Neural crest cell (in vitro differentiated cells): ENCODE measurements at regions not wholly inside any gene's neighbourhood (a gene's known extent, or its start where the extent isn't known, plus 50 kb on each side); places are given as distances from the start of the nearest gene placed in this dataset.

ENCODE experiments used
- DNase-seq: peaks from one replicate; pipeline ENCODE4 v3.0.0; 2021; ENCODE audit warnings: low read depth, mixed read lengths, low spot score
- H3K27ac Mint-ChIP-seq: one replicate; pipeline ENCODE4 v1.8.0; 2021; ENCODE audit warnings: mild to moderate bottlenecking, mixed read lengths; ENCODE audit not compliant: unreplicated experiment
- H3K27me3 Mint-ChIP-seq: 2 replicates; pipeline ENCODE4 v1.8.0; 2021; ENCODE audit warnings: low read depth, mild to moderate bottlenecking, mixed read lengths
- H3K36me3 Mint-ChIP-seq: 2 replicates; pipeline ENCODE4 v1.8.0; 2021; ENCODE audit warnings: low read depth, mild to moderate bottlenecking, mixed read lengths
- H3K4me1 Mint-ChIP-seq: 2 replicates; pipeline ENCODE4 v1.8.0; 2021; ENCODE audit warnings: mixed read lengths
- H3K4me3 Mint-ChIP-seq: one replicate; pipeline ENCODE4 v1.8.0; 2021; ENCODE audit warnings: mild to moderate bottlenecking, mixed read lengths
- H3K9me3 Mint-ChIP-seq: 2 replicates; pipeline ENCODE4 v1.8.0; 2021; ENCODE audit warnings: mixed read lengths
- TF ChIP-seq, protein P1 (sequence below): fragments of 200-600 bp; sonication (generic); conservative IDR thresholded peaks from 2 replicates; pipeline ENCODE4 v1.5.0; 2021; ENCODE audit warnings: antibody characterized with exemption, mild to moderate bottlenecking

DNA sequence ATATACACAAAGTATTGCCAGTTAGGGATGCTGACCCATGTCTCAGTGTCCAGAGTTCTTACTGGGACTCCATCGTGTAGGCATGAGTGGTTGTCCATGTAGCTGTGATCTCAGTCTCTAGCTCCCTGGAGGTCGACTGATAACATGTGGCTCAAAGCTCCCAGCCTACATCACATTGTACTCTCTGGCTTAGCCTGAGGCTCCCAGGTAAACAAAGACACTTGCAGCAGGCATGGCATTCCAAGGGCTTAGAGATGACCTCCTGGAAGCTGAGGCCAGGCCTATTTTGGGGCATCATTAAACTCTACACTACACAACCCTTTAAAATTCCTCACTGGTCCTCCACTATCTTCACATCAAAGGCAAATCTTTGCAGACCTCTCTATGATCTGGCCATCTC is 100.8 kb upstream of the DOCK1 start:
- H3K4me3 Mint-ChIP-seq, result no peak overlapping the region
- TF ChIP-seq, protein P1, sequence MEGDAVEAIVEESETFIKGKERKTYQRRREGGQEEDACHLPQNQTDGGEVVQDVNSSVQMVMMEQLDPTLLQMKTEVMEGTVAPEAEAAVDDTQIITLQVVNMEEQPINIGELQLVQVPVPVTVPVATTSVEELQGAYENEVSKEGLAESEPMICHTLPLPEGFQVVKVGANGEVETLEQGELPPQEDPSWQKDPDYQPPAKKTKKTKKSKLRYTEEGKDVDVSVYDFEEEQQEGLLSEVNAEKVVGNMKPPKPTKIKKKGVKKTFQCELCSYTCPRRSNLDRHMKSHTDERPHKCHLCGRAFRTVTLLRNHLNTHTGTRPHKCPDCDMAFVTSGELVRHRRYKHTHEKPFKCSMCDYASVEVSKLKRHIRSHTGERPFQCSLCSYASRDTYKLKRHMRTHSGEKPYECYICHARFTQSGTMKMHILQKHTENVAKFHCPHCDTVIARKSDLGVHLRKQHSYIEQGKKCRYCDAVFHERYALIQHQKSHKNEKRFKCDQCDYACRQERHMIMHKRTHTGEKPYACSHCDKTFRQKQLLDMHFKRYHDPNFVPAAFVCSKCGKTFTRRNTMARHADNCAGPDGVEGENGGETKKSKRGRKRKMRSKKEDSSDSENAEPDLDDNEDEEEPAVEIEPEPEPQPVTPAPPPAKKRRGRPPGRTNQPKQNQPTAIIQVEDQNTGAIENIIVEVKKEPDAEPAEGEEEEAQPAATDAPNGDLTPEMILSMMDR, result no peak
- no peak for DNase-seq
- no peaks in the 10 kb centered on the region for H3K27me3 Mint-ChIP-seq
- peaks cover 6% of the 10 kb centered on the region for H3K9me3 Mint-ChIP-seq
- no peak overlapping the region for H3K27ac Mint-ChIP-seq
- H3K4me1 Mint-ChIP-seq, result peaks cover 7% of the 10 kb centered on the region
- no peaks in the 10 kb centered on the region for H3K36me3 Mint-ChIP-seq

DNA sequence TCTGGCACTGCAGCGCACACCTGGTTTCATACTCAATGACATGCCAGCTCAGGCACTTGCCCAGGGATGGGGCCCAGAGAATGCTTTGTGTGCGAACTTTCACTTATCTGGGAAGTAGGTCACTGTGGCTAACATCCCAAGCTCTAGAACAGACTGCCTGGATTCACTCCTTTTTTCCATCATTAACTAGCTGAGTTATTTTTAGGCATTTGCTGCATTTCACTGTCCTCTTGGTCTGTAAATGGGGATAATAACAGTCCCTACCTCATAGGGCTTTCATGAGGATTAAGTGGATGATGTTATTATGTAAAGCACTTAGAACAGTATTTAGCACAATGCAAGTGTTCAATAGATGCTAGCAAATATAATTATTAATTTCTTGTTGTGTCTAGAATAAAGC is 98.7 kb upstream of the DOCK1 start:
- no peaks in the 10 kb centered on the region for H3K36me3 Mint-ChIP-seq
- no peak overlapping the region for H3K27ac Mint-ChIP-seq

DNA sequence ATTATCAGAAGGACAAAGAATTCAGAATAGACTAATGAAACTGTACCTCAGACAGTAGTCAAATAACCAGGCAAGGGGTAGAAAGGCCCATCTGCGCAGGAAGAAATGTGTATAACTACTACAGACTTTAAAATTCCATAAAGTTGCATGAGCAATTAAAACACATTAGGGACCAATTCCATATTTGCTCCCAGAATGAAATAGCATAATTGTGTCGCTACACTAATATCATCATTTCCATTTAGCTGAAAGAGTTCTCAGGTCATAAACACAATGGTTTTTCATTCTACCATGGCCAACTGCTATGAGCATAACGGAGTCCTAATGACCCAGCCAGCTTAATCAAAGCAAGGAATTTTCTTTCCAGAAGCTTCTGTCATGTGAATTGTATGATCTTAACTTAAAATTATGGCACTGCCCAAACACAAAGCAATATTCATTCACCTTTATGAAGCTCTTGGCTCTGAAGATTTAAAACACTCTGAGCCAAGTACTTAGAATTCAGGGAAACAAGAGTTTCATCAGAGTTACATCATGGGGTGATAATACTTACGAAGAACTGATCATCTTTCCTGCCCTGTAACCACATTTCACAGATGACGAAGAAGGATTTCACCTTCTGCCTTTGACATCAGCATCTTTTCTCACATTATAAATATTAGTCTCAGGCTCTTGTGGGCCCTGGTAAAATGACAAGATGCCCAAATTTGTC is 98.1 kb upstream of the DOCK1 start:
- no peak overlapping the region for H3K4me3 Mint-ChIP-seq
- peaks cover 7% of the 10 kb centered on the region for H3K4me1 Mint-ChIP-seq

More for the DNA sequence above, 98.7 kb upstream of the DOCK1 start:
- no peak for DNase-seq
- peaks cover 6% of the 10 kb centered on the region for H3K9me3 Mint-ChIP-seq
- TF ChIP-seq, protein P1, result no peak
- H3K4me1 Mint-ChIP-seq, result peaks cover 7% of the 10 kb centered on the region
- no peak overlapping the region for H3K4me3 Mint-ChIP-seq
- H3K27me3 Mint-ChIP-seq, result no peaks in the 10 kb centered on the region

DNA sequence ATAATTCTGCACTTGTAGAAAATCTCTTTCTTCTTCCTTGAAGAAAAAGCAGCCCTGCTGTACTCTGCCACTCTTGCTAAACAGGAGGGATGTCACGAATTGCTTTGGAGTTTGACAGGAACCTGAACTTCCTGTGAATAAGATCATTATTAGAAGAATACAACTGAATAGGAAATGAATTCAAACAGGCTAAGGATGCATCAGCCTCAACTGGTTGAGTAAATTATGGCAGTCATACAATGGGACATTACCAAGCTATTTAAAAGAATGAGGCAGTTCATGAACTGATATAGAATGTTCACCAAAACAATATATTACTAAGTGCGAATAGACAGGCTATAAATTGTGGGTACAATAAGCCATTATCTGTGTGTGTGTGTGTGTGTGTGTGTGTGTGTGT is 97.1 kb upstream of the DOCK1 start:
- no peak overlapping the region for H3K27ac Mint-ChIP-seq
- no peaks in the 10 kb centered on the region for H3K36me3 Mint-ChIP-seq
- H3K9me3 Mint-ChIP-seq, result no peaks in the 10 kb centered on the region
- TF ChIP-seq, protein P1, result no peak
- H3K27me3 Mint-ChIP-seq, result no peaks in the 10 kb centered on the region
- H3K4me1 Mint-ChIP-seq, result peaks cover 7% of the 10 kb centered on the region
- DNase-seq, result no peak
- H3K4me3 Mint-ChIP-seq, result no peak overlapping the region

More for the DNA sequence above, 98.1 kb upstream of the DOCK1 start:
- Mint-ChIP-seq H3K27ac (no peak overlapping the region), H3K36me3 (no peaks in the 10 kb centered on the region), H3K27me3 (no peaks in the 10 kb centered on the region), H3K9me3 (peaks cover 4% of the 10 kb centered on the region)
- TF ChIP-seq, protein P1, result no peak
- no peak for DNase-seq

DNA sequence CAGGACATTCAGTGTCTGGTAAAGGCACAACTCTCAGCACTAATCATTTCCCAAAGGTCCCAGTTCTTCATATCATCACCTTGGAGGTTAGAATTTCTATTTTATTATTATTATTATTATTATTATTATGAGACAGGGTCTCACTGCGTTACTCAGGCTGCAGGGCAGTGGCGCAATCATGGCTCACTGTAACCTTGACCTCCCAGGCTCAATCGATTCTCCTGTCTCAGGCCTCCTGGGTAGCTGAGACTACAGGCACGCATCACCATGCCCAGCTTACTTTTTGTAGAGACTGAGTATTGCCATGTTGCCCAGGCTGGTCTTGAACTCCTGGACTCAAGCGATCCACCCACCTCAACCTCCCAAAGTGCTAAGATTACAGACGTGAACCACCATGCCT is 91.8 kb upstream of the DOCK1 start:
- no peak overlapping the region for H3K27ac Mint-ChIP-seq
- no peaks in the 10 kb centered on the region for H3K36me3 Mint-ChIP-seq
- no peaks in the 10 kb centered on the region for H3K4me1 Mint-ChIP-seq
- H3K27me3 Mint-ChIP-seq, result no peaks in the 10 kb centered on the region
- H3K9me3 Mint-ChIP-seq, result no peaks in the 10 kb centered on the region
- H3K4me3 Mint-ChIP-seq, result no peak overlapping the region
- DNase-seq, result no peak
- TF ChIP-seq, protein P1, result no peak
